SKM-1 treated with dmso at 0.1 percent for 144 hours (cell line): ENCODE measurements at regions not wholly inside any gene's neighbourhood (a gene's known extent, or its start where the extent isn't known, plus 50 kb on each side); places are given as distances from the start of the nearest gene placed in this dataset.

ENCODE experiments used
- DNase-seq: peaks from one replicate; lab custom pipeline; 2025; ENCODE audit not compliant: unreplicated experiment; lab: John Stamatoyannopoulos, UW

GRCh38 chr1:244106837-244107493 is 55.9 kb downstream of the ZBTB18 start:
- no peak for DNase-seq

- no peak for DNase-seq
Observed at GRCh38 chr1:244111027-244111426, 59.9 kb downstream of the ZBTB18 start.

DNA sequence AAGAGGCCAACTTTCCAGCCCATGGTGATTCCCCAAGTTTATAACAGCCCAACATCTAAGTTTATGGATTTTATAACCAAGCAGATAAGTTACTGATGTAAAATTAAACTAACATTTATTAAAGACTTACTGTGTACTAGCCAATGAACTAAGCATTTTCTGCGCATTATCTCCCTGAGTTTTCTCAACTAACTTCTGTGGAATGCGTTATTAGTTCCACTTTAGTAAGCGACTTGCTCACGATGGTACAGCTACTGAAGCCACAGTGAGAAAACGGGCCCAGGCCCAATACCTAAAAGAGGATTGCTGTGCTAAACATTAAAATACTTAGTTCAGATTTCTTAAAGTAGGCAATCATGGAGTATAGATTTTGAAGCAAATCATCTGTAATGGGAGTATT is 61.0 kb downstream of the ZBTB18 start:
- no peak for DNase-seq

GRCh38 chr1:244112636-244113035 is 61.6 kb downstream of the ZBTB18 start:
- no peak for DNase-seq

DNA sequence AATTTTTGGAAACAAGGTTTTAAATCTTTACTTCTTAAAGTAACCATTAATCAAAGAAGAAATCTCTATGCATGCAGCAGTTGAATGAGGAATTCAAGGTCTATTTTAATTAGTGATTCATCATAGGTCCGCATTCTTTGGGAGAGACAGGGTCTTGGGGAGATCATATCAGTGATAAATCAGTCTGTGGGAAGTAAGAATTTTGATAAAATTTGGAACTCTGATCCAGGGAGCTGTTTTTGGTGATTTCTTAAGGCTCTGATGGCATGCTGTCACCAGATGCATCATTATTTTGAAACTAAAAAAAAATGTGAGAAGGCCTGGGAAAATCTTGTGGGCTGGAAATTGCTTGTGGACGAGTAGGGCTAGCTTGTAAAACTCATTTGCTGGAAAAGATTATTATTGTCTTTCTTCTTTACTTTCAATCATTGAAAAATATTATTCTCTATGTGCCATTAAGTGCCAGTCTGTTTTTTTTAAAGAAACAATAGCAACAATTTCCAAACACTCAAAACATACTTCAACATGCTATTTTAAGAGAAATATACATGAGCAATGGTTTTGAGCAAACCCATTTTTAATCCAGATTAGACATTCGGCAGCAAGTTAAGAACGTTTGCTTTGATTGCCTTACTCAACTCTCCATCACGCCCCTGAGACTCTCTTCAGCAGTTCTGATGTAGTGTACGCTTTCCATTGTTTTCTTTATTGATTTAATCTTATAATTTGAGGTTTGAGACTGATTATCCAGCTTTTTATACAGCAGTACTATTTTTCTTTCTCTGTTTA is 62.6 kb downstream of the ZBTB18 start:
- no peak for DNase-seq

DNA sequence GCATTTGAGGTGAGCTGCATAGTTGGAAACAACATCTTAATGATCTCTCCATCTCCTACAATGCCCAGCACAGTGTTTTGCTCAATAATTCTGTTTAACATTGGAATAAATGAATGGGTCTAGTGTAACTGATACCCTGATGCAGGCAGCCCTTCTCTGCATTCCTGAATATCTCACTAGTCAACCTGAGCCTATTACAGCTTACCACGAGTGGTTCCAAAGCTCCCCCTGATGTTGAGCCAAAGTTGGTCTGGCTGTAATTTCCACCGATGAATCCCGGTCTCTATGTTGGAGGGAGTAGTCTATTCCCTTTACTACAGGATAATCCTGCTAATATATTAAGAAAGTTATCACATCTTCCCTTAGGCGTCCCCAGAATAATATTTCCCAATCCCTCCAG is 63.8 kb downstream of the ZBTB18 start:
- no peak for DNase-seq

DNA sequence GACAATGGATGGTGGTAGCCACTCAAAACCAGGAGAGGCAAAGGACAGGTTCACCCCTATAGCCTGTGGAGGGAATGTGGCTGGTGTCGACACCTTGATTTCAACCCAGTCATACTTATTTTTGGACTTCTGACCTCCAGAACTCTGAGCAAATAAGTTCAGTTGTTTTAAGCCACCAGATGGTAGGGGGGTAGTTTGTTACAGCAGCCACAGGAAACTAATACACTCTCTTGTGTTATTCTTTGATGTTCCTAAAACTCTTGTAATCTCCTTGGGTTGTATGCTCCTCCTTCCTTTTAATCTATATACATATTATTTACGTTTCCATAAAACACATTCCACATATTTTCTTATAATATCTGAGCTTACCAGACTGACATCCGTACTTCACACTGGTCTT is 65.9 kb downstream of the ZBTB18 start:
- no peak for DNase-seq

DNA sequence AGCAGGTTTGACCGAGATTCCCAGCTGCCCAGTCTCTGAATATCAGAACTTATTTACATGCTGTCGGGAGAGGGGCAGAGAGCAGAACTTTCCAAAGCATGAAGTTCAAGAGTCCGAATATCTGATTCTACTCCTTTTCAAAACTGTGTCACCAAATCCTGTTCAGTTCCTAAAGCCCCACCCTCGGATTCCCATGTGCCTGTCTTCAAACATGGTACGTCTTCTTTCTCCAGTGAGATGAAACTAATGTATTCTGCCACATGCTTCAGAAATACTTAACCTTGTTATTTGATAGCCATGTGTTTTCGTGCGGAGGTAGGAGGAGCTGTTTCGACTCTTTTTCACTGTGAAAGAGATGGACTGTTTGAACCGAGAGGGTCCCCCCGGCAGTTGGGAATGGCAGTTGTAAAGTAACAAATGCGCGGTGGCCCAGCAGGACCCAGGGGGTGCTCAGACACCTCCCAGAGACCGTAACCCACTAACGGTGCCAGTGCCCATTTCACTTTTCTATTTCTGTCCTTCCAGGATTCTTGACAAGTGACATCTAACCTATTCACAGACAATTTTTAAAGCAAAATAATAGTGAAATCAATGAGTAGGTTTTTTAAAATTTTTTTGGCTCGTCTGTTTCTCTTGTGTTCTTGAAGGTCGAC is 67.2 kb downstream of the ZBTB18 start:
- no peak for DNase-seq

- no peak for DNase-seq
Observed at GRCh38 chr1:244128591-244129383, 77.7 kb downstream of the ZBTB18 start.

GRCh38 chr1:244137276-244137675 is 86.2 kb downstream of the ZBTB18 start:
- no peak for DNase-seq

- DNase-seq, result no peak
Observed at GRCh38 chr1:244137725-244138124, 86.6 kb downstream of the ZBTB18 start.

GRCh38 chr1:244138399-244138798 is 87.3 kb downstream of the ZBTB18 start:
- DNase-seq, result no peak

- DNase-seq, result no peak
Observed at GRCh38 chr1:244139655-244140054, 88.6 kb downstream of the ZBTB18 start.

DNA sequence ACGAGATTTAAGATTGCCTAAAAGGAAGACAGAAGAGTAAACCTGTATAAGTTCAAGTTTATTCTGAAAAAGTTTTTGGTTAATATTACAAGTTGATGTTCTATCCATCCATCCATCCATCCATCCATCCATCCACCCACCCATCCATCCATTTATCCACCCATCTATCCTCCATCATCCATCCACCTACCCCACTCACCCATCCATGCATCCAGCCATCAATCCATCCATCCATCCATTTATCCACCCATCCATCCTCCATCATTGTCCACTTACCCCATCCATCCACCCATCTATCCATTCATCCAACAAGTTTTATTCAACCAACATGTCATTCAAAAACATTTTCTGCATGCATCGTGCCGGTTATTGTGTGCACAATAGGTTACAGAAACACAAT is 89.3 kb downstream of the ZBTB18 start:
- DNase-seq, result no peak

DNA sequence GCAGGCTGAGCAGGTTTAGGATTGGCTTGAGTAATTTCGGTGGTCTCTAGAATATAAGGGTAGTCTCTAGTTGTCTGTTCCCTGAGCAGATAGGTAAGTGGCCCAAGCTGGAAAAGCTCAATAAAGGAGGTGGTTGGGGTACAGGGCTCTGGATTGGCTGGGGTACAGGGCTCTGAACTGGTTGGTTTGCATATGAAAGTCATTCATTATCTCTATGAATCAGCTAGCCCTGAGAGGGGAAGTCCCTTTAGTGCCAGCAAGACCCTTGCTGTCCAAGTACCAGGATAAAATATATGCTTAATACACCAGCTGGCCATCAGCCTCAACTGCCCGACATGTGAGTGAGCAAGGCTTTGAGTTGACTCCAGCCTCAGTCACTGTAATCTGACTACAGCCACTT is 93.0 kb downstream of the ZBTB18 start:
- DNase-seq, result no peak

- DNase-seq, result no peak
Observed at GRCh38 chr1:244150071-244150470, 99.0 kb downstream of the ZBTB18 start.

DNA sequence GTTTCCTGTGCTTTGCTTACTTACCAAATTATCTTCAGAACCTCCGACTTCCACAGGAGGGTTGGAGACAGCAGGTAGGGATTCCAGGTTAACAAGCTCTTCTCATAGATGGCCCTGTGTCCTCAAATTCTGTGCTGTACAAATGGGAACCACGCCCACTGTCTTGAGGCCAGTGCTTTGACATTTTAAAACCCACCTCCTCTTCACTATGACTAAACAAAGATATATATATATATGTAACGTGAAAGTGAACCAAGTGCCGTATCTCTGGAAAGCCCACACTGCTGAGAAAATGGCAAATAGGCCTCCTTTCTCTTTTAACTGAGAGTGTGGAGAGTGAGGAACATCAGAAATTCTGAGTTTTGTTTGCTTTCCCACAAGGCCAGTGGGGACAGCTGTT is 99.6 kb downstream of the ZBTB18 start:
- DNase-seq, result no peak

GRCh38 chr1:244151537-244151936 is 100.5 kb downstream of the ZBTB18 start:
- DNase-seq, result no peak

- DNase-seq, result no peak
Observed at GRCh38 chr1:244154508-244154871, 103.4 kb downstream of the ZBTB18 start.

GRCh38 chr1:244154872-244155531 is 103.9 kb downstream of the ZBTB18 start:
- no peak for DNase-seq

- no peak for DNase-seq
Observed at GRCh38 chr1:244155661-244156060, 104.6 kb downstream of the ZBTB18 start.
